Smooth muscle cell (in vitro differentiated cells): ENCODE measurements at regions not wholly inside any gene's neighbourhood (a gene's known extent, or its start where the extent isn't known, plus 50 kb on each side); places are given as distances from the start of the nearest gene placed in this dataset.

Experiments
- DNase-seq: peaks from one replicate; lab custom pipeline; 2025; ENCODE audit not compliant: unreplicated experiment; lab: John Stamatoyannopoulos, UW
- H2AFZ ChIP-seq: fragments of 200-600 bp; sonication (generic); 2 replicates; pipeline ENCODE4 v1.6.0; 2016; ENCODE audit warnings: antibody characterized with exemption, low read depth, mild to moderate bottlenecking
- H3F3A ChIP-seq: fragments of 200-600 bp; sonication (generic); 2 replicates; pipeline ENCODE4 v1.6.0; 2017; ENCODE audit warnings: antibody characterized with exemption, low read depth
- H3K27ac ChIP-seq: fragments of 200-600 bp; sonication (generic); 2 replicates; pipeline ENCODE4 v1.5.1; 2016; ENCODE audit warnings: low read depth, mild to moderate bottlenecking
- H3K27me3 ChIP-seq: fragments of 200-600 bp; sonication (generic); 2 replicates; pipeline ENCODE4 v1.6.1; 2016; ENCODE audit warnings: low read depth, mild to moderate bottlenecking
- H3K36me3 ChIP-seq: fragments of 200-600 bp; sonication (generic); 2 replicates; pipeline ENCODE4 v1.5.1; 2016; ENCODE audit warnings: low read depth
- H3K4me1 ChIP-seq: fragments of 200-600 bp; sonication (generic); 2 replicates; pipeline ENCODE4 v1.5.1; 2016; ENCODE audit warnings: low read depth
- H3K4me2 ChIP-seq: fragments of 200-600 bp; sonication (generic); 2 replicates; pipeline ENCODE4 v1.6.0; 2016; ENCODE audit warnings: mild to moderate bottlenecking
- H3K4me3 ChIP-seq: fragments of 200-600 bp; sonication (generic); 2 replicates; pipeline ENCODE4 v1.5.1; 2016; ENCODE audit warnings: mild to moderate bottlenecking
- H3K79me2 ChIP-seq: fragments of 200-600 bp; sonication (generic); 2 replicates; pipeline ENCODE4 v1.6.0; 2016; ENCODE audit warnings: low read depth, mild to moderate bottlenecking
- H3K9ac ChIP-seq: fragments of 200-600 bp; sonication (generic); 2 replicates; pipeline ENCODE4 v1.6.0; 2016; ENCODE audit warnings: low read depth
- H3K9me3 ChIP-seq: fragments of 200-600 bp; sonication (generic); replicated peaks from 2 replicates; pipeline ENCODE4 v1.5.1; 2016; ENCODE audit warnings: low read depth
- H4K20me1 ChIP-seq: fragments of 200-600 bp; sonication (generic); 2 replicates; pipeline ENCODE4 v1.6.0; 2016; ENCODE audit warnings: low read depth
- WGBS: methylation state at CpG from one replicate; pipeline ENCODE4 v1.1.7; 2016; ENCODE audit warnings: low lambda C conversion rate; 5-methylcytosine and 5-hydroxymethylcytosine counted together
- TF ChIP-seq, protein P1 (sequence below): fragments of 200-600 bp; sonication (generic); IDR thresholded peaks from 2 replicates; pipeline ENCODE4 v1.5.1; 2017; ENCODE audit warnings: borderline replicate concordance, mild to moderate bottlenecking, antibody characterized with exemption; ENCODE audit not compliant: insufficient read depth, poor library complexity, severe bottlenecking

DNA sequence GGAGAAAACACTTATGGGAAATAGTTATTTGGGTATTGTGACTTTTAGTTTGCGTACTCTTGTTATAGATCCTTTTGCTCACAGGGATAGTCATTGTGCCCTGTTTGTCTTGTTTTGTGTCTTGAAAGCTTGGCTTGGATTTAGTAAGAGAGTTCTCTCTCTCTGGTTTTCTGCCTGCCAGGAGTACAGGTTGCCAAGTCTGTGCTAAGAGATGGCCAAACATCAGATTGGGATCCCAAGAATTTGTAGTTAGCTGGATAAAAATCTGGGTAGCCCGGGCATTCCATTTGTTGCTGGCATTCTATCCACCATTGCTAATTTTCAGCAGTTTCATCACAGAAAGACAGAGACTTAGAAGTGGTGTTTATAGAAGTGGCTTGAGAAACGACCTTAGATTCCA, 222.2 kb downstream of the NRIP1 start:
- no peaks in the 10 kb centered on the region for H3K79me2 ChIP-seq
- H4K20me1 ChIP-seq: no peaks in the 10 kb centered on the region
- no peaks in the 10 kb centered on the region for H3K4me1 ChIP-seq
- peaks cover 4% of the 10 kb centered on the region for H3K9me3 ChIP-seq
- no peak overlapping the region for H3K27ac ChIP-seq
- H3K4me2 ChIP-seq: no peak overlapping the region
- H3K27me3 ChIP-seq: no peaks in the 10 kb centered on the region
- DNase-seq: no peak
- no peak overlapping the region for H3K4me3 ChIP-seq
- no peak overlapping the region for H2AFZ ChIP-seq
- no peaks in the 10 kb centered on the region for H3K36me3 ChIP-seq
- H3F3A ChIP-seq: no peaks in the 10 kb centered on the region
- H3K9ac ChIP-seq: no peak overlapping the region
- WGBS: 76% methylated on average over 3 of the region's 3 CpGs
- TF ChIP-seq, protein P1, sequence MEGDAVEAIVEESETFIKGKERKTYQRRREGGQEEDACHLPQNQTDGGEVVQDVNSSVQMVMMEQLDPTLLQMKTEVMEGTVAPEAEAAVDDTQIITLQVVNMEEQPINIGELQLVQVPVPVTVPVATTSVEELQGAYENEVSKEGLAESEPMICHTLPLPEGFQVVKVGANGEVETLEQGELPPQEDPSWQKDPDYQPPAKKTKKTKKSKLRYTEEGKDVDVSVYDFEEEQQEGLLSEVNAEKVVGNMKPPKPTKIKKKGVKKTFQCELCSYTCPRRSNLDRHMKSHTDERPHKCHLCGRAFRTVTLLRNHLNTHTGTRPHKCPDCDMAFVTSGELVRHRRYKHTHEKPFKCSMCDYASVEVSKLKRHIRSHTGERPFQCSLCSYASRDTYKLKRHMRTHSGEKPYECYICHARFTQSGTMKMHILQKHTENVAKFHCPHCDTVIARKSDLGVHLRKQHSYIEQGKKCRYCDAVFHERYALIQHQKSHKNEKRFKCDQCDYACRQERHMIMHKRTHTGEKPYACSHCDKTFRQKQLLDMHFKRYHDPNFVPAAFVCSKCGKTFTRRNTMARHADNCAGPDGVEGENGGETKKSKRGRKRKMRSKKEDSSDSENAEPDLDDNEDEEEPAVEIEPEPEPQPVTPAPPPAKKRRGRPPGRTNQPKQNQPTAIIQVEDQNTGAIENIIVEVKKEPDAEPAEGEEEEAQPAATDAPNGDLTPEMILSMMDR: no peak

DNA sequence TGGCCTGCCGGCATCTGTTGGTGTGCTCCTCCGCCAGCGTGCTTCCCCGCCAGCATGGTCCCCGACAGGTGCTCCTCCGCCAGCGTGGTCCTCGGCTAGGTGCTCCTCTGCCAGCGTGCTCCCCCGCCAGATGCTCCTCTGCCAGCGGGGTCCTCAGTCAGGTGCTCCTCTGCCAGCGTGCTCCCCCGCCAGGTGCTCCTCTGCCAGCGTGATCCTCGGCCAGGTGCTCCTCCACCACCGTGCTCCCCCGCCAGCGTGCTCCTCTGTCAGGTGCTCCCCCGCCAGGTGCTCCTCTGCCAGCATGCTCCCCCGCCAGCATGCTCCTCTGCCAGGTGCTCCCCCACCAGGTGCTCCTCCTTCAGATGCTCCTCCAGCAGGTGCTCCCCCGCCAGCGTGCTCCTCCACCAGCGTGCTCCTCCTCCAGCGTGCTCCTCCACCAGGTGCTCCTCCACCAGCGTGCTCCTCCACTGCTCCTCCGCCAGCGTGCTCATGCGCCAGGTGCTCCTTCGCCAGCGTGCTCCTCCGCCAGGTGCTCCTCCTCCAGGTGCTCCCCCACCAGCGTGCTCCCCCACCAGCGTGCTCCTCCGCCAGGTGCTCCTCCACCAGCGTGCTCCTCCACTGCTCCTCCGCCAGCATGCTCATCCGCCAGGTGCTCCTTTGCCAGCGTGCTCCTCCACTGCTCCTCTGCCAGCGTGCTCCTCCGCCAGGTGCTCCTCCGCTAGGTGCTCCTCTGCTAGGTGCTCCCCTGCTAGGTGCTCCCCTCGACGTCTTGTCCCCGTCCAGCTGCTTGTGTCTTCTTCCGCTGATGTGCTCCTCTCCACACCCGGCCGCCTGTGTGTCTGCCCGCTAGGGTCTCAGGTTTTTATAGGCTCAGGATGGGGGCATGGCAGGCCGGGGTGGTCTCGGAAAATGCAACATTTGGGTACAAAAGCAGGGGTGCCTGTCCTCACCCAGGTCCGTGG, 223.0 kb downstream of the NRIP1 start:
- Histone ChIP-seq H2AFZ (no peak overlapping the region), H3K4me1 (no peaks in the 10 kb centered on the region), H3K4me2 (no peak overlapping the region), H3K27me3 (no peaks in the 10 kb centered on the region), H4K20me1 (no peaks in the 10 kb centered on the region), H3K79me2 (no peaks in the 10 kb centered on the region), H3K9me3 (peaks cover 4% of the 10 kb centered on the region), H3K9ac (no peak overlapping the region), H3K27ac (no peak overlapping the region), H3K36me3 (no peaks in the 10 kb centered on the region), H3F3A (no peaks in the 10 kb centered on the region), H3K4me3 (no peak overlapping the region)
- WGBS: 95% methylated on average over 50 of the region's 51 CpGs
- TF ChIP-seq, protein P1: no peak
- DNase-seq: no peak

DNA sequence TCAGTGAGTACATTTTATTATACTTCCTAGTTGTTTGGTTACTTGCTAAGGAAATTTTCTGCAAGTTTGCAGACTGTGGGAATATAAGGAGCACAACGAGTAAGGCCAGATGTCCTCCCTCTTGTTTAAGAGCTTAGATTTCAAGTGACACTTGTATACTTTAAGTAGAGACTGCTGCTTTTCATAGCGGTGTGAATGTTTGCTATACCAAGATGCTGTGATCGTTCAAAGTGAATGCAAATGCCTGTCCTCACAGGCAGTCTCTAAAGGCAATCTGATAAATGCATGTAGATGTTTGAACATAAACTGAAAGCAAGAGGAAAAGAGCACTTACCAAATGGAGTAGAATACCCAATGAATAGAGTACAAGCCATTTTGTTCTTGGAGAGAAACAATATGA, 226.4 kb downstream of the NRIP1 start:
- DNase-seq: no peak
- no peak overlapping the region for H3K4me3 ChIP-seq
- no peaks in the 10 kb centered on the region for H3K4me1 ChIP-seq
- 39% methylated on average over 3 of the region's 3 CpGs for WGBS
- H3K36me3 ChIP-seq: no peaks in the 10 kb centered on the region
- no peaks in the 10 kb centered on the region for H4K20me1 ChIP-seq
- no peak overlapping the region for H3K9ac ChIP-seq
- no peaks in the 10 kb centered on the region for H3K79me2 ChIP-seq
- H3K4me2 ChIP-seq: no peak overlapping the region
- no peak overlapping the region for H2AFZ ChIP-seq
- H3K27me3 ChIP-seq: no peaks in the 10 kb centered on the region
- no peak overlapping the region for H3K27ac ChIP-seq
- H3K9me3 ChIP-seq: no peaks in the 10 kb centered on the region
- no peaks in the 10 kb centered on the region for H3F3A ChIP-seq
- TF ChIP-seq, protein P1: no peak

DNA sequence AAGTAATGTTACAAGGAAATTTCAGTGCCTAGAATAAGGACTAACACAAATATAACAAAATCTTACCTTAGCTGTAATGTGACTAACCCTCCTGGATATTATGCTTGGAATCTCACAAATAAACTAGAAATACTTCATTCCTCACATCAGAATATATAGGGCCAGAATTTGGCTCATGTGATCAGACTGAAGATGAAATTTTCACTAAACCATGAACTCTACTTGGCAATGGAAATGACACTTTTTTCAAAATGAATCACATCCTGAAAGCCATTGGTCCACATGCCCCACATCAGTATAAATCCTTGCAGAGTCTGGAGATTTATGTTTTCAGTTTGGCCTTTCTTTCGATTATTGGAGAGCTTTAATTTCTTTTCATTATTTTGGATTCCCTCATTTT, 227.8 kb downstream of the NRIP1 start:
- H3K36me3 ChIP-seq: no peaks in the 10 kb centered on the region
- H2AFZ ChIP-seq: no peak overlapping the region
- H3F3A ChIP-seq: no peaks in the 10 kb centered on the region
- no peak overlapping the region for H3K4me2 ChIP-seq
- no peak overlapping the region for H3K4me3 ChIP-seq
- H3K9me3 ChIP-seq: no peaks in the 10 kb centered on the region
- no peak overlapping the region for H3K27ac ChIP-seq
- no peaks in the 10 kb centered on the region for H4K20me1 ChIP-seq
- TF ChIP-seq, protein P1: no peak
- H3K79me2 ChIP-seq: no peaks in the 10 kb centered on the region
- no peaks in the 10 kb centered on the region for H3K27me3 ChIP-seq
- no peaks in the 10 kb centered on the region for H3K4me1 ChIP-seq
- DNase-seq: no peak
- 93% methylated on average over 1 of the region's 1 CpG for WGBS
- no peak overlapping the region for H3K9ac ChIP-seq
